ENCODE measurements at regions not wholly inside any gene's neighbourhood (a gene's known extent, or its start where the extent isn't known, plus 50 kb on each side); places are given as distances from the start of the nearest gene placed in this dataset.

- TF ChIP-seq EZH2 (IDR thresholded peaks at IDR 0.05) (no peak), POLR2AphosphoS5 (IDR thresholded peaks at IDR 0.05; ENCODE audit: borderline replicate concordance, low read depth, low read length) (no peak)
These were observed 62.2 kb upstream of the PCED1B start for GRCh38 chr12:47017041-47017713.

All from SK-N-MC (cell line).